GM19035 (cell line): ENCODE measurements at regions not wholly inside any gene's neighbourhood (a gene's known extent, or its start where the extent isn't known, plus 50 kb on each side); places are given as distances from the start of the nearest gene placed in this dataset.
"Not testable (repeated sequence)": the region's sequence is repeated elsewhere in the genome, so short reads cannot be mapped to it uniquely, and the experiment has no call there.

ENCODE experiments used
- ATAC-seq: cut with Tn5 transposase; IDR thresholded peaks from one replicate; pipeline ENCODE4 v1.9.1; 2021; ENCODE audit not compliant: unreplicated experiment

- ATAC-seq = no peak
Measured at GRCh38 chr3:132084982-132085381, 50.2 kb upstream of the CPNE4 start.

GRCh38 chr3:132087356-132087755 is 52.5 kb upstream of the CPNE4 start:
- no peak for ATAC-seq

GRCh38 chr3:132088291-132088690 is 53.5 kb upstream of the CPNE4 start:
- no peak for ATAC-seq

GRCh38 chr3:132090921-132091320 is 56.1 kb upstream of the CPNE4 start:
- no peak for ATAC-seq

GRCh38 chr3:132116601-132117000 is 81.8 kb upstream of the CPNE4 start:
- no peak for ATAC-seq

- no peak for ATAC-seq
Measured at GRCh38 chr3:132117642-132118041, 82.8 kb upstream of the CPNE4 start.

- no peak for ATAC-seq
Measured at GRCh38 chr3:132119531-132119930, 84.7 kb upstream of the CPNE4 start.

- ATAC-seq = no peak
Measured at GRCh38 chr3:132124096-132124495, 89.3 kb upstream of the CPNE4 start.

GRCh38 chr3:132124651-132125284 is 90.0 kb upstream of the CPNE4 start:
- no peak for ATAC-seq

GRCh38 chr3:132134611-132135010 is 99.8 kb upstream of the CPNE4 start:
- no peak for ATAC-seq

GRCh38 chr3:132135628-132136333 is 101.0 kb upstream of the CPNE4 start:
- no peak for ATAC-seq

- ATAC-seq = no peak
Measured at GRCh38 chr3:132136334-132136716, 101.5 kb upstream of the CPNE4 start.

- not testable (repeated sequence) for ATAC-seq
Measured at GRCh38 chr3:132136902-132137301, 102.1 kb upstream of the CPNE4 start.

GRCh38 chr3:132145833-132146232 is 111.0 kb upstream of the CPNE4 start:
- no peak for ATAC-seq

GRCh38 chr3:132154619-132155018 is 119.8 kb upstream of the CPNE4 start:
- no peak for ATAC-seq

- ATAC-seq = no peak
Measured at GRCh38 chr3:132159145-132159544, 124.3 kb upstream of the CPNE4 start.

- ATAC-seq = no peak
Measured at GRCh38 chr3:132160198-132160597, 125.4 kb upstream of the CPNE4 start.

- no peak for ATAC-seq
Measured at GRCh38 chr3:132161608-132162007, 126.8 kb upstream of the CPNE4 start.

- no peak for ATAC-seq
Measured at GRCh38 chr3:132164469-132165092, 129.8 kb upstream of the CPNE4 start.

- ATAC-seq = no peak
Measured at GRCh38 chr3:132167870-132168269, 133.1 kb upstream of the CPNE4 start.

- ATAC-seq = no peak
Measured at GRCh38 chr3:132174500-132174899, 139.7 kb upstream of the CPNE4 start.

GRCh38 chr3:132180337-132180791 is 136.8 kb upstream of the ACP3 start:
- peak; percentile 67 for ATAC-seq
